ENCODE measurements at regions not wholly inside any gene's neighbourhood (a gene's known extent, or its start where the extent isn't known, plus 50 kb on each side); places are given as distances from the start of the nearest gene placed in this dataset.

GRCh38 chr3:147008458-147008857, 397.9 kb downstream of the ZIC4 start:
- DNase-seq = no peak

- DNase-seq = no peak
These were observed 398.6 kb downstream of the ZIC4 start for GRCh38 chr3:147007736-147008245.

- DNase-seq = no peak
These were observed 397.6 kb upstream of the PLSCR5 start for GRCh38 chr3:147002721-147003120.

- no peak for DNase-seq
These were observed 395.1 kb upstream of the PLSCR5 start for GRCh38 chr3:147000274-147000673.

- no peak for DNase-seq
These were observed 386.8 kb upstream of the PLSCR5 start for GRCh38 chr3:146991907-146992306.

GRCh38 chr3:146975476-146975875, 370.3 kb upstream of the PLSCR5 start:
- DNase-seq = no peak

GRCh38 chr3:146975032-146975431, 369.9 kb upstream of the PLSCR5 start:
- no peak for DNase-seq

GRCh38 chr3:146974001-146974400, 368.9 kb upstream of the PLSCR5 start:
- DNase-seq = no peak

GRCh38 chr3:146972726-146973125, 367.6 kb upstream of the PLSCR5 start:
- no peak for DNase-seq

GRCh38 chr3:146970236-146970635, 365.1 kb upstream of the PLSCR5 start:
- DNase-seq = no peak

GRCh38 chr3:146969356-146969755, 364.2 kb upstream of the PLSCR5 start:
- no peak for DNase-seq

GRCh38 chr3:146968204-146968651, 363.1 kb upstream of the PLSCR5 start:
- DNase-seq = no peak

GRCh38 chr3:146967783-146968182, 362.6 kb upstream of the PLSCR5 start:
- no peak for DNase-seq

- no peak for DNase-seq
These were observed 361.0 kb upstream of the PLSCR5 start for GRCh38 chr3:146966124-146966523.

- no peak for DNase-seq
These were observed 348.4 kb upstream of the PLSCR5 start for GRCh38 chr3:146953511-146953981.

- DNase-seq = no peak
These were observed 343.8 kb upstream of the PLSCR5 start for GRCh38 chr3:146948985-146949384.

- no peak for DNase-seq
These were observed 343.0 kb upstream of the PLSCR5 start for GRCh38 chr3:146948186-146948585.

- no peak for DNase-seq
These were observed 324.6 kb upstream of the PLSCR5 start for GRCh38 chr3:146929696-146930095.

- DNase-seq = no peak
These were observed 323.4 kb upstream of the PLSCR5 start for GRCh38 chr3:146928421-146929059.

- no peak for DNase-seq
These were observed 316.5 kb upstream of the PLSCR5 start for GRCh38 chr3:146921693-146922092.

GRCh38 chr3:146914409-146914808, 309.3 kb upstream of the PLSCR5 start:
- DNase-seq = no peak

GRCh38 chr3:146912241-146913015, 307.3 kb upstream of the PLSCR5 start:
- no peak for DNase-seq

- no peak for DNase-seq
These were observed 298.8 kb upstream of the PLSCR5 start for GRCh38 chr3:146903927-146904326.

GRCh38 chr3:146899171-146899570, 294.0 kb upstream of the PLSCR5 start:
- DNase-seq = no peak
